SK-N-MC (cell line): ENCODE measurements at regions not wholly inside any gene's neighbourhood (a gene's known extent, or its start where the extent isn't known, plus 50 kb on each side); places are given as distances from the start of the nearest gene placed in this dataset.

Experiments
- DNase-seq: peaks from one replicate; pipeline ENCODE4 v3.0.0-alpha.2; 2011; ENCODE audit warnings: low read depth, low spot score
- H3K27ac ChIP-seq: fragments of 200-600 bp; sonication (generic); 2 replicates; pipeline ENCODE4 v1.5.1; 2016; ENCODE audit warnings: mixed run types
- H3K36me3 ChIP-seq: fragments of 200-600 bp; sonication (generic); 2 replicates; pipeline ENCODE4 v1.6.1; 2017; ENCODE audit warnings: antibody characterized with exemption, low read length, mixed read lengths; ENCODE audit not compliant: insufficient read depth
- H3K4me3 ChIP-seq: fragments of 200-600 bp; sonication (generic); 2 replicates; pipeline ENCODE4 v1.5.1; 2016
- H3K9ac ChIP-seq: fragments of 200-600 bp; sonication (generic); 2 replicates; pipeline ENCODE4 v1.8.0; 2017; ENCODE audit warnings: mixed run types, mixed read lengths; ENCODE audit not compliant: insufficient read length
- H3K9me3 ChIP-seq: fragments of 200-600 bp; sonication (generic); 2 replicates; pipeline ENCODE4 v1.6.1; 2017; ENCODE audit warnings: low read depth, mild to moderate bottlenecking, antibody characterized with exemption, low read length, moderate library complexity, mixed read lengths
- EZH2 ChIP-seq: fragments of 200-600 bp; sonication (generic); IDR thresholded peaks from one replicate; pipeline ENCODE4 v1.6.1; 2017; ENCODE audit warnings: antibody characterized with exemption
- FOXP2 ChIP-seq: optimal IDR thresholded peaks from 2 replicates; pipeline ENCODE3; 2011; ENCODE audit warnings: mild to moderate bottlenecking, moderate library complexity; ENCODE audit not compliant: insufficient read depth; ENCODE audit errors: extremely low read length, control extremely low read depth
- POLR2AphosphoS5 ChIP-seq: IDR thresholded peaks from 2 replicates; pipeline ENCODE4 v1.6.1; 2012; ENCODE audit warnings: mild to moderate bottlenecking, low read depth, low read length, borderline replicate concordance

- no peak for TF ChIP-seq EZH2
- TF ChIP-seq POLR2AphosphoS5 = no peak
- no peak for TF ChIP-seq FOXP2
- H3K4me3 ChIP-seq = no peak overlapping the region
- H3K9ac ChIP-seq = no peak overlapping the region
- no peak for DNase-seq
- H3K9me3 ChIP-seq = no peaks in the 10 kb centered on the region
- H3K36me3 ChIP-seq = no peaks in the 10 kb centered on the region
- H3K27ac ChIP-seq = no peak overlapping the region
These were observed 2074.2 kb upstream of the C9orf72 start for GRCh38 chr9:29647451-29647850.

GRCh38 chr9:29648132-29648531, 2074.9 kb upstream of the C9orf72 start:
- no peak for DNase-seq
- H3K9ac ChIP-seq = no peak overlapping the region
- H3K9me3 ChIP-seq = no peaks in the 10 kb centered on the region
- H3K4me3 ChIP-seq = no peak overlapping the region
- TF ChIP-seq POLR2AphosphoS5 = no peak
- no peak overlapping the region; the same call in 1 of the 2 replicates for H3K27ac ChIP-seq
- no peaks in the 10 kb centered on the region for H3K36me3 ChIP-seq

- no peak overlapping the region for H3K9ac ChIP-seq
- H3K36me3 ChIP-seq = no peaks in the 10 kb centered on the region
- no peak overlapping the region; the same call in 1 of the 2 replicates for H3K27ac ChIP-seq
- no peaks in the 10 kb centered on the region for H3K9me3 ChIP-seq
- peak; percentile 35 for DNase-seq
- no peak for TF ChIP-seq EZH2
- TF ChIP-seq POLR2AphosphoS5 = no peak; the same call in 1 of the 2 replicates
- TF ChIP-seq FOXP2 = no peak
- no peak overlapping the region for H3K4me3 ChIP-seq
These were observed 2075.3 kb upstream of the C9orf72 start for GRCh38 chr9:29648601-29649000.

- TF ChIP-seq POLR2AphosphoS5 (no peak), EZH2 (no peak), FOXP2 (no peak)
- Histone ChIP-seq H3K4me3 (no peak overlapping the region), H3K9ac (no peak overlapping the region)
These were observed 2083.5 kb upstream of the C9orf72 start for GRCh38 chr9:29656641-29657406.

DNA sequence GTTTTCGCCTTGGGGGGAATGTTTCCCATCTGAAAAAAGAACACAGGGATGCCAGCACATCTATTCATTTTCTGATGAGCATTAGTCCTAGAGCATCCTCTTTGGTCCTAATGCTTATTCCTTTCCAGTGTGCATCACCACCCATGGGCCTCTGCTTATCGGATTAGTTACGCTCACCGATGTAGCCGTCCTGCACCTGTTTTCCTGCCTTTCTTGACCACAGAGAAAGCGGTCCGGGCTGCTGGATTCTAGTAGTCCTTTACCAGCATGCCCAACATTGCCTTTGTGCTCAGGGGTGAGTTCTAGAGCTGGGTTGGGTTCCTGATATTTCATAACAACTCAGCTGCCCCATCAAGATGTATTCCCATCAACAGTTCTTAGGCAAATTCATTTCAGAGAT, 2084.5 kb upstream of the C9orf72 start:
- Histone ChIP-seq H3K27ac (no peak overlapping the region), H3K9ac (no peak overlapping the region), H3K36me3 (no peaks in the 10 kb centered on the region), H3K4me3 (no peak overlapping the region), H3K9me3 (no peaks in the 10 kb centered on the region)
- TF ChIP-seq EZH2 (no peak), POLR2AphosphoS5 (no peak), FOXP2 (no peak)
- no peak for DNase-seq

More at GRCh38 chr9:29656641-29657406, 2083.5 kb upstream of the C9orf72 start:
- Histone ChIP-seq H3K9me3 (no peaks in the 10 kb centered on the region), H3K27ac (no peak overlapping the region), H3K36me3 (no peaks in the 10 kb centered on the region)
- no peak for DNase-seq

DNA sequence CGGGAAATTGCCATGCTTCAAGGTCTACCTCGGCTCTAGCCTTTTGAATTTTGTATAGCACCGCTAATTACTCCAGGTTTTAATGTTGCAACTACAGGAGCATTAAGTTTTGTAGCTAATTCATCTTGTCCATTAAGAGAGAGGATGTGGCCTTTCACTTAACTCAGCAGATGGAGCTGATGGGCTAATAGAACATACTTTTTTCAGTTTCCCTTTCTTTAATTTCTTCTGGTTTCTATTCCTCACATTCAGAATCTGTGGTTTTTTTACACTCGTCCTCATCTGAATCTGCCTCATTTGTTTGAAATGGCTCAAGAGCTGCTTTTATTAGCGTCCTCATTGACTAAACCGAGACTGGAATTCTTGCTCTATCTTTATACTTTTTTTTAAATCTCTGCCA, 2085.7 kb upstream of the C9orf72 start:
- Histone ChIP-seq H3K4me3 (no peak overlapping the region), H3K9ac (no peak overlapping the region), H3K9me3 (no peaks in the 10 kb centered on the region), H3K36me3 (no peaks in the 10 kb centered on the region), H3K27ac (no peak overlapping the region)
- no peak for DNase-seq
- TF ChIP-seq EZH2 (no peak), FOXP2 (no peak), POLR2AphosphoS5 (no peak)

DNA sequence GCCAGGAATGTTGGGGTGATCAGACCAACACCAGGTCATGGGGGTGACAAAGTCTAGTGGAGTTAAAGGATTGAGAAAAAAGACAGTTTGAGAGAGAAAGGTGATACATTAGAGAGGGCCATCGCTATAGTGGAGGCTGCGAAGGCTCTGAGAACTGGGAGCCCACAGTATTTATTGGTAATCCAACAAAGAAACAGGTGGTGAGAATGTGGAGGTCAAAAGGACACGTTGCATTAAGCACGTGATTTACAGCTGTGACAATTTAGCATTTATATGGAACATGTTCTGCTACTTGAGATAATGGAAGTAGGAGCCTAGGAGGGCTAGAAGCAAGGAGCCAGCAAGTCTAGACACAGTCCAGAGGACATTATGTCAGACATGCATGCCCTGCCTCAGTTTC, 2086.5 kb upstream of the C9orf72 start:
- Histone ChIP-seq H3K9ac (no peak overlapping the region), H3K4me3 (no peak overlapping the region), H3K27ac (no peak overlapping the region), H3K9me3 (no peaks in the 10 kb centered on the region), H3K36me3 (no peaks in the 10 kb centered on the region)
- TF ChIP-seq FOXP2 (no peak), POLR2AphosphoS5 (no peak), EZH2 (no peak)
- no peak for DNase-seq

DNA sequence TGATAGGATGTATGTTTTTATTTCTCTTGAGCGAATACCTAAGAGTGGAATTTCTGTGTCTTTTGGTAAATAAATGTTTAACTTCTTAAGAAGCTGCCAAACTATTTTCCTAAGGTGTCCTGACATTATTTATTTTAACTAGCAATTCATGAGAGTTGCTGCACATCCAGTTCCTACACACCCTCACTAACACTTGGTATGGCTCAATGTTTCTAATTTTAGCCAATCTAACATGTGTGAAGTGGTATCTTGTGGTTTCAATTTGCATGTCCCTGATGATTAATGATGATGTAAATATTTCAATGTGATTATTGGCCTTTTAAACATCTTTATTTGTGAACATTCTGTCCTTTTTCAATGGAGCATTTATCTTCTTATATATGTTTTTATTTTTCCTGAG, 2095.5 kb upstream of the C9orf72 start:
- Histone ChIP-seq H3K4me3 (no peak overlapping the region), H3K27ac (no peak overlapping the region), H3K9me3 (no peaks in the 10 kb centered on the region), H3K36me3 (no peaks in the 10 kb centered on the region), H3K9ac (no peak overlapping the region)
- DNase-seq = no peak
- TF ChIP-seq FOXP2 = no peak
- TF ChIP-seq EZH2 = no peak
- TF ChIP-seq POLR2AphosphoS5 = no peak

GRCh38 chr9:29669613-29670012, 2096.3 kb upstream of the C9orf72 start:
- DNase-seq = no peak
- no peaks in the 10 kb centered on the region for H3K9me3 ChIP-seq
- no peak overlapping the region for H3K27ac ChIP-seq
- no peaks in the 10 kb centered on the region for H3K36me3 ChIP-seq
- no peak for TF ChIP-seq EZH2
- TF ChIP-seq POLR2AphosphoS5 = no peak
- TF ChIP-seq FOXP2 = no peak
- H3K9ac ChIP-seq = no peak overlapping the region
- H3K4me3 ChIP-seq = no peak overlapping the region
